GM19238 (cell line): ENCODE measurements at regions not wholly inside any gene's neighbourhood (a gene's known extent, or its start where the extent isn't known, plus 50 kb on each side); places are given as distances from the start of the nearest gene placed in this dataset.
"Not testable (repeated sequence)": the region's sequence is repeated elsewhere in the genome, so short reads cannot be mapped to it uniquely, and the experiment has no call there.

Experiments
- DNase-seq: peaks from one replicate; pipeline ENCODE4 v3.0.0; 2011; ENCODE audit warnings: low spot score; ENCODE audit not compliant: insufficient read length

DNA sequence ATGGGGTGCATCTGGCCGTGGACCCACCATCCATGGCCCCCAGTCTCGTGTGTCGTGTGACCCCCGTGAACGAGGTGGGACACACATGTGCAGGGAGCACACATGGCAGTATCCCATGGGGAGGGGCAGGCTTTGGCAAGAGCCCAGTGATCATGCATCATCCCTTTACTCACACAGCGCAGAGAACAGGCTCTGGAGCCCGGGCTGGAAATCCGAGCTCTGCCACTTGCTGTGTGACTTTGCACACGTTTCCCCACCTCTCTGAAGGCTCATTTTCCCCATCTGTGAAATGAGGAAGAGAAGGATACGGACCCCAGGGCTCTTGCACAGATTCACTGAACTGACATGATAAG is 119.9 kb downstream of the PHETA1 start:
- no peak for DNase-seq

DNA sequence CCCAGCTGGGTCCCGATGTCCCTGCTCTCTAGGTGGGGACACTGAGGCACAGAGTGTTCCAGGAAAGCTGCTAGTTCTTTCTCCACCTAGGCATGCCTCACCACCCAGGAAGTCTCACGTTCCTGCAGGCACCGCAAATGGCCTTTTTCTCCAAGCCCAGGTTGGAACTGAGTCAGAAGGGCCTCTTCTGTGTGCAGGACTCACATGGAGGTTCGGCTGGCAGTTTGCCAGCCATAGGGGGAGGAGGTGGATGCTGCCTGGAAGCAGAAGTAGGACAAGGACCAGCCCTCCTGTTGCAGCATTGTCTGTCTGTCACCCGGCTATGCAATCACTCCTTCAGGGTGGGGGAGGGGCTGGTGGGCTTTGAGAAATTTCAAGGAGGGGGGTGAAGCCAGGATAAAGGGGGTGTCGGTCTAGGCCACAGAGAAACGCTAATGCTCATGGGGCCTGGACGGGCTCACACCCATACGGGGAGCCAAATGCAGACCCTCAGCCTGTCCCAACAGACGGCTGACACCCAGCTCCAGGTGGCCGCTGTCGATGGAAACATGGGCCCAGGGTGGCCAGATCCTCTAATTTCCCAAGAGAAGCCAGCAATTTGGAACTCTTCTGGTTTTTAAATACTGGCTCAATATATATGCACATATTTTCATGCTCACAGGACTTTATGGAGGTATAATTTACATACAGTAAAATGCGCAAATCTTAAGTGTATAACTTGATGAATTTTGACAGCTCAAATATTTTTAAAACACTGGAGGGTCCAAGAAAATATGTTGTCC is 120.5 kb downstream of the PHETA1 start:
- DNase-seq, result no peak

DNA sequence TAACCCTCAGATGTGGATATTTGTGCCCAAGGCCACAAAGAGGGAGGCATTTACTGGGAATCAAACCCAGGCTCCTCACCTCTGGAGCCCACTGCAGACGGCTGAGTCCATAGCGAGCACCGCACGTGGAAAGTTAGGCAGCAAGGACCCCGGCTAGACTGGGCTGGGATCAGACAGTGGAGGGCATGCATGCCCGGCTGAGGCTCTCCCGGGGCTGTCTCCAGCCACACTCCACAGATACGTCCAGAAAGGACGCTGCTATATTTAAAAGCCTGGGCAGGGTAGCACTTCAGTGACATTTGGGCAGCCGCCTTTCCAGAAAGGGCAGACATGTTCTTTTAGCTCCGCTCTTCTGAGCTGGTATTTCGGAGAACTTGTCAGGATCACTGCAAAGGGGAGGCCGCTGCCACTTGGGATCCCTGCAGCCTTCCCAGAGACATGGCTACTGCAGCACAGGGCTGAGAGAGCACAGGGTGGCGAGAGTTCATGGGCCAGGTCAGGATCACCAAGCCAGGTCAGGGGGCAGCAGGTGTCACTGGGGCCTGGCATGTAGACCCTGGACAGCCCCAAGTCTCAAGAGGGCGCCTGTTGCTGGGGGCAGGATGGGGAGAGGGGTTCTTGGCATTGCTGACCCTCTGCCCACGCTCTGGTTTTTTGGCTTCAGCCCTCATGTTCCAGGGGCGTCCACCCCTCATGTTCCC is 121.7 kb downstream of the PHETA1 start:
- DNase-seq, result no peak

DNA sequence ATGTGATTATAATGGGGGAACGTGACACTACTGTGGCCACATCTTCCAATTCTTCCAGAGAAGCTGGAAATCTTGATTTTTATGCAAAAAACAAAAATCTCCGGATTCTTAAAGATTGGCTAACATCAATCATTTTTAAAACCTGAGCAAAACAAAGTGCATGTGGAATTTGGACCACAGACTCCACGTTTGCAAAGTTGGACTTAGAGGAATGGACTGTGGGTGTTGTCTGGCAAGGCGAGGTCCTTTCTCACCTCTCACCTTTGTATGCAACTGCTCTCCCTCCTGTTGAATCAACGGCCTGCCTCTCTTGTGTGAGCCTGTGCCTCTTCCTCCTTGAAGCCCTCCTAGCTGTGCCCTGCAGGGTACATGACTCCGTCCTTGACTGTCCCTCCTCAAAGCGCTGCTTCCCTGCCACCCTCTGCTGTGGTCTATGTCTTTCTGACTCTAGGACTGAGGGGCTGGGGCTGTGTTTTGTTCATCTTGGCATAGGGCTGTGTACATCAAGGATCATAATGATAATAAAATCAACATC is 122.4 kb downstream of the PHETA1 start:
- DNase-seq, result no peak

DNA sequence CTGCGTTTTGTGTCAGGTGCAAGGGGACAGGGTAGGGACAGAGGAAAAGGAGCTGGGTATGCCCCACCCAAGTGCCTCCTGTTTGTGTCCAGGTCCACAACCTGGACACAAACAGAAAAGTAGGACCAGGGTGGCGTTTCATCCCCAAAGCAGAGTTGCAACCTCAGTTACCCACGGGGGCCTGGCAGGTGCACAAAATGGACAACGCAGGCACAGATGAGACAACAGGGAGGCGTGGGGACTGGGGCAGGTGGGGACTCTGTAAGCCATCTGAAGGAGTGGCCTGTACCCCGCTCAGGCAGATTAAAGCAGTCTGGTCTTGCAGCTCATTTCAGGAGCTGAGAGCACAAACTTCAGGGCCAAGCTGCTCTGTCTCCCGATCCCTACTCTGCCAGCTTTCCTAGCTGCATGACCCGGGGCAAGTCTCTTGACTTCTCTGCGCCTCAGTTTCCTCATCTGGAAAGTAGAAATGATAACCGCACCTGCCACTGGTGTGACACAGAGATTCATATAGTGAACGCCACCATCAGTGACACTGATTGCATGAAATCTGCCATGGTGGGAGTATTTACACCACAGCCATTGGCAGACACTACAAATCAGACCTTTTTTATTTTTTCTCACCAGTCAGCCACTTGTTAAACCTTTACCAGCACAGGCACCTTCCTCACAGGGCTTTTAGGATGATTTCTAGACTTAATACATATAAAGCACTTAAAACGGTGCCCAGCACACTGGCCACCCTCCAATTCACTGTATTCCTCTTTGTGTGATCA is 123.0 kb downstream of the PHETA1 start:
- DNase-seq, result no peak

DNA sequence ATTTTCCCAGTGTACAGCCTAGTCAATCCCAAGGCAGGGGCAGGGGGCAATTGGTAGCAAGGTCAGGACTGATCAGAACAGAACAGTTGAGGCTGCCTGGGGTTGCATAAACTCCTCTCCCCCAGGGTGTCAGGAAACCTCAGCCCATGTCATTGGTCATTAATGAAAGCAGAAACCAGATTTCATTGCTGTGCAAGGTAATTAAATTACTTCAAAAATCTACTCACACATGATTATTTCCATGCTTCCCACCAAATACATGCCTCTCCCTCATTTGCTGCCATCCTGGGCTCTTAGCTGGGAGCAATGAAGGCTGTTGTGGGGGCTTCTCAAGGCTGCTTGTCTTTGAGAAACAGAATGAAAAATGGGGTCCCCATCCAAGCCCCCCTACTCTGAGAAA is 124.2 kb downstream of the PHETA1 start:
- DNase-seq, result no peak

DNA sequence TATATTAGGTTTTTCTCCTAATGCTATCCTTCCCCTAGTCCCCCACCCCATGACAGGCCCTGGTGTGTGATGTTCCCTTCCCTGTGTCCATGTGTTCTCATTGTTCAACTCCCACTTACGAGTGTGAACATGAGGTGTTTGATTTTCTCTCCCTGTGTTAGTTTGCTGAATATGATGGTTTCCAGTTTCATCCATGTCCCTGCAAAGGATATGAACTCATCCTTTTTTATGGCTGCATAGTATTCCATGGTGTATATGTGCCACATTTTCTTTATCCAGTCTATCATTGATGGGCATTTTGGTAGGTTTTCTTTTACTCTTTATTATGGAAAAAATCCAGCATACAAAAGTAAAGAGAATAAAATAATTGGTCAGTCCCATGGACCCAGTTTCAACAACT is 126.1 kb downstream of the PHETA1 start:
- not testable (repeated sequence) for DNase-seq

DNA sequence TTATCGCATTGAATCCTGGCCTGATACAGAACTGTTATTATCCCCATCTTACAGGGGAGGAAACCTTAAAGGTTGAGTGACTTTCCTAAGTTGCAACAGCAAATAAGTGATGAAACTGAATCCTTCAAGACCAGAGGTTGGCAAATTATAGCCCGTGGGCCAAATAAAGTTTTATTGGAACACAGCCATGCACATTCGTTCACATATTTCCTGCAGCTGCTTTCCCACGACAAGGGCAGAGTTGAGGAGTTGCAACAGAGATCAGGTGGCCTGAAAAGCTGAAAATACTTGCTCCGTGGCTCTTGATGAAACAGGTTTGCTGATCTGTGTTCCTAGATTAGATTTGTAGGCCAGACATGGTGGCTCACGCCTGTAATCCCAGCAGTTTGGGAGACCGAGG is 126.7 kb downstream of the PHETA1 start:
- no peak for DNase-seq

DNA sequence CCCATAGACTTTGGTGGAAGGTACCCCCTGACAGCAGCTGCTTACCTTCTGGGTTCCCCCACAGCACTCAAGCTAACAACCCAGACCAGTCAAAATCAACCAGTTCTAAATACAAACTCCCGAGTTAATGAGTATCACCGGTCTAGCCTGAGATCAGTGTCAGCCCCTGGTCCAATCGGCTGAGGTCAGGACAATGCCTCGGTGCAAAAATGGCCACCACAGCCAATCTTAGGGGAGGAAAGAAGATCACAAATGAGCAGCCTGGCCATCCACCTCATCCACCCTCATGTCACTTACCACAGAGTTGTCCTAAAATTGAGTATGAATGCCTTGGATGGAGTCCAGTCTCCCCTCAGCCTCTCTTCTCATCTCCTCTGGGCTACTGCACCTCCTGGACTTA is 128.5 kb downstream of the PHETA1 start:
- no peak for DNase-seq

DNA sequence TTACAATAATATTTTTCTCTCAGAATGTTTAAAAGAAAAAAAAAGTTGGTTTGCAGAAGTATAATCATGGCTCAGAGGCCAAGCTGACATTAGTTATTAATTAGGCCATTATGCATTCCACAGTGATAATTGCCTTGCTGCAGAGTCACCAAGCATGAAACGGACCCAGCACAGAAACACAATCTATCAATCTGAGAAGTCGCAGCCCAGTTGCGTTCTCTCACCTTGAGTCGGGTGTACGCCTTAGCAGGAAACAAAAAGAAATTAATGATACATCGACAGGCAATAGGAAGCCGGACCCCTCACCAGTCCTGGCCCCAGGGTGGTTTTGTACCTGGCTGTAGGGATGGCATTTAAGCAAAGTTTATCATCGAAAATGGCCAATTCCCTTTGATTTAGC is 129.7 kb downstream of the PHETA1 start:
- DNase-seq, result no peak

DNA sequence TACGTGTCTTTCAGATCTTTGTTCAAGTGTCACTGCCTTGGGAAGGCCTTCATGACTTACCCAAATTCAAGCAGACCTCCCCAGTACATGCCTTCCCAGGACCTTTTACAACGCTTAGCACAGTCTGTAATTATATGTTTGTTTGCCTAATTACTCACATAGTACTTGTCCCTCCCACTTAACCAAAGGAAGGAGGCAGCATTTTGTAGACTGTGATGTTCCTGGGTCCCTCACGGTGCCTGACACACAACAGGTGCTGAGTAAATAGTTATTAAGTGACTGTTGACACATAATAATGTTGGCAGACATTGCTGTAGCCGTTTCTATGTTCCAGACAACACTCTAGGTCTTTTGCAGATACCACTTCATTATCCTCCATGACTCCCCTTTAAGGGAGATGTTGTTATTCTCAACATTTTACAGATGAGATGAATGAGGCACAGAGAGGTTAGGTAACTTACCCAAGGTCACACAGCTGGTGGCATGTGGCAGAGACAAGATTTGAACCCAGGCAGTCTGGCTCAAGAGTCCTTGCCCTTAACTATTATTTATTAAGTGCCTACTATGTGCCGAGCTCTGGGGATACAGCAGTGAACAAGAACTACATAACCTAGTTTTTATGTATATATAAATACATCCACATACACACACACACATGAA is 130.7 kb downstream of the PHETA1 start:
- DNase-seq, result no peak

DNA sequence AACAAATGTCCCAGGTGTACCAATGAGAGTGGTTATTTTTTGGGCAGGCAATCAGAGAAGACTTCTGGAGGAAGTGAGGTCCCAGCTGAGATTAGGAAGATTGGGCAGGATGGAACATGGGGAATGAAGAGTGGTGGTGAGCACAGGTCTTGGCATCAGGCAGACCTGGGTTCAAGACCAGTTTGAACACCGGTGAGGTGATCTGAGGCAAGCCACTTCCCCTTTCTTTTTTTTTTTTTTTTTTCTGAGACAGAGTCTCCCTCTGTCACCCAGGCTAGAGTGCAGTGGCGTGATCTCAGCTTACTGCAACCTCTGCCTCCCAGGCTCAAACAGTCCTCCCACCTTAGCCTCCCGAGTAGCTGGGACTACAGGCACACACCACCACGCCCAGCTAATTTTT is 134.4 kb downstream of the PHETA1 start:
- not testable (repeated sequence) for DNase-seq

DNA sequence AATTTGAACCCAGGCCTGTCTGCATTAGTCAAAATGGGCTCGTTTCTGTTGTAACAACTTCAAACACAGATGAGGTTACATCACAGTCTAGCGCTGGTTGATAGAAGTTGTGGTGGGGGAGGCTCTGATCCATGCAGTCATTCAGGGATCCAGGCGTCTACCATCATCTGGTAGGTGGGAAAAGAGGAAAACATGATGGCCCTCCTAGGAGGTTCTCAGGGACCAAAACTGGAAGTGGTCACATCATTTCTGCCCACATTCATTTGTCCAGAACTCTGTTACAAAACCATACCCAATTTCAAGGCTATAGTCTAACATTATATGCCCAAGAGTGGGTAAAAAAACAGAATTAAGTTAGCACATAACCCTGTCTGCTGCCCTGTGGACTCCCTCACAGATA is 135.1 kb downstream of the PHETA1 start:
- DNase-seq, result no peak

DNA sequence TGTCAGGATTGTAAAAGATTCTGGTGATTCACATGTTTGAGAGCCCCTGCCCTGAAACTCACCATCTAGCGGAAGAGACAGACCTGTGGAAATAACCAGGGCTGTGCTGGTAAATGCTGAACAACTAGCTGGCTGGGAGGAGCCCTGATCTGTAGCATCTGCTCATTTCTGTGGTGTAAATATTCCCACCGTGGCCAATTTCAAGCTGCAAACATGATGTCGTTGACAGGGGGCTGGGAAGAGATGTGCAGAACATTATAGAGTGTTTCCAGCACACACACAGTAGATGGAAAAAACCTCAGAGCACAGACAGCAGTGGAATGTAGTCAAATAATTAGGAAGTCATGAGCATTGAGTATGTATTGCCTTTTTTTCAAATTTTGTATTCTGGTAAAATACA is 138.2 kb downstream of the PHETA1 start:
- DNase-seq, result no peak

DNA sequence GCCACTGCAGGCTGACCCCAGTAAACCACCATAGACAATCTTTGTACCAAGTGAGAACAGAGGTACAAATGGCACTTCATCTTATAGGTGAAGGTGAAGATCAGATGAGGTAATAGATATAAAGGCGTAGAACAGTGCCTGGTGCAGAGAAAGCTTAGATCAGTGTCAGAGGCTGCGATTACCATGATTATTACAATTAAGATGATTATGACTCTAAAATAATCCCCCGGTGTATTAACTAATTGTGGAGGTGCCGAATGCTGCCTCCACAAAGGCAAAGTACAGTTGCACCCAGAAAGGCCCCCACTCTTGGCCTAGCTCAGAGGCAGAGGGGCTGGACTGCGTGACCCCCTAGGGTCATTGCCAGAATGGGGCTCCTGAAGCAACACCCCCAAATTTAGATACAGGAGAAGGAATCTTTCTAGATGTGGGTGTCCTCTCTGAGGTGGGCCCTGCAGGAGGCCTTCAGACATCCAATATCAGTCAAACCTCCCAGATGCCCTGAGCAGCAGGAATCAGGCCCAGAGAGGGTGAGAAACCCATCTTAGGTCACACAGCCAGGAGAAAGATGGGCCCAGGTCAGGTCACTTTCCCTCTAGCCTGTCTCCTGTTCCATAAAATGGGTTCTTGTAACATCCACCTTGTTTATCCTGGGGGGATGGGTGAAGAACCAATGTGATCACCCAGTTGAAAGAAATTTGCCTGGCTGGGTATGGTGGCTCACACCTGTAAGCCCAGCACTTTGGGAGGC is 139.8 kb downstream of the PHETA1 start:
- DNase-seq, result no peak

DNA sequence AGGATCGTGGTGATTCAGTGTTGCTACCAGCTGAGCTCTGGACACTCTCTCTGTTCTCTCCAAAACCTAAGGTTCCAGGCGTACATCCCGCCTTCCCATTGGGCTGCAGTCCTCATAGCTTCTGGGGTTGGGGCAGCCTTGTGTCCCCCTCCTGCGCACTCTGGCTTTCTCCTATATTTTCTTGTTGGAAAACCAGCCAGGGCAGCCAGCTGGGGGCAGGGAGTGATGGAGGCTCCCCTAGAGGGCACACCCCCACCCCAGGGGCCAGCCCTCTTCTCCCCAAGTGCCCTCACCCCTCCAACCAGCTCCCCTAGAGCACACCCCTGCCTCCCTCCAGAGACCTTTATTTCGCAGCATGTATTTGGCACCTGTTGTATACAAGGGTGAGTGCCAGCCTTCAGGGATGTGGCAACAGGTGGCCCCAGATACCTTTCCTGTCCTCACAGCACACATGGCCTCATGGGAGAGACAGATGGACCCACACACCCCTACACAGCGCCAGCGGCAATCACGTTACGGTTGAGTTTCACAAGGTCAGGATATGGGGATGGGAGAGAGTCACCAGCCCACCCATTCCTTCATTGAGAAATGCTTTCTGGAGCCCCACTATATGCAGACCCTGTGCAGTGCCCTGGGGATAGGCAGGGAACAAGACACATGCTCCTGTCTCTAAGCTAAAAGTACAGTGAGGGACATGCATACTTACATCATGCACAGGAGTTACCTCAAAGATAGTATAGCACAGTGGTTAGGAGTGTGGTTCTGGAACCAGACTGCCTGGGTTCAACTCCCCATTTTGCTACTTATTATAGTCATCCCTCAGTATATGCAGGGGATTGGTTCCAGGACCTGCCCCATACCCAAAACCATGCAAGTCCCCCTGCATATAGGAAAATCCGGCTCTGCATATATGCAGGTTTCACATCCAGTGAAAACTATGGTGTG is 141.1 kb downstream of the PHETA1 start:
- DNase-seq, result no peak

DNA sequence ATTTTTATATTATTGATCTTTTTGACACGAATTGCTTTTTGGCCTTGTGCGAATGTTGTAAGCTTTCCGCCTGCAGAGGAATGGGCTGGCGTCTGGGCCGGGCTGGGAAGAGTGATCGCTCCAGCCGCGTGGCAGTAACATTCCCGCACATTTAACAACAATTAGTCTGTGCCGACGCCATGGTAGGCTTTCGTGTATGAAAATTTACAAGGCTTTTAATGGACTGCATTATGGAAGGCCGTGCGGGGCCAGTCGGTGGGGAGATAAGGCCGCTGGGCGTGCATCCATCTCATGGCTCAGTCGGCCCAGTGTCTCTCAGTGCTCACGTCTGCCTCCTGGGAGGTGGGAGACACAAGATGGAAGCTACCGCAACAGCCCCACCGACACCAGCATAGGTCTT is 142.2 kb downstream of the PHETA1 start:
- DNase-seq, result no peak

DNA sequence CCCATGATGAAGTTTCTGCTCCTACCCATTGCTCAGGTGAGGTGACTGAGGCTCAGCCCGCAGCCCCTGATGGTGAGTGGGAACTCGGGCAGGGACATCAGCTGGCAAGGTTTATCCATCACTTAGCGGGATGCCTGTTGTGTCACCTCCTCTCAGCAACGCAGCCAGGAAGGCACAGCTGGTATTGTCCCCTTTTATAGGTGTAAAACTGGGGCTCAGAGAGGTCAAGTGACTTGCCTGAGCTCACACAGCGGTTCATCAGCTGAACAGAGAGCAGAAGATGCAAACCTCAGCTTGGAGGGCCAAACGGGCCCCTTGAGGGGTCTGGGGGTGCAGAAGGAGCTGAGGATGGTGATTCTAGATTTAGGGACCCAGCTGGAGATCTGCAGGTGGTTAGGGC is 143.6 kb downstream of the PHETA1 start:
- DNase-seq, result no peak

DNA sequence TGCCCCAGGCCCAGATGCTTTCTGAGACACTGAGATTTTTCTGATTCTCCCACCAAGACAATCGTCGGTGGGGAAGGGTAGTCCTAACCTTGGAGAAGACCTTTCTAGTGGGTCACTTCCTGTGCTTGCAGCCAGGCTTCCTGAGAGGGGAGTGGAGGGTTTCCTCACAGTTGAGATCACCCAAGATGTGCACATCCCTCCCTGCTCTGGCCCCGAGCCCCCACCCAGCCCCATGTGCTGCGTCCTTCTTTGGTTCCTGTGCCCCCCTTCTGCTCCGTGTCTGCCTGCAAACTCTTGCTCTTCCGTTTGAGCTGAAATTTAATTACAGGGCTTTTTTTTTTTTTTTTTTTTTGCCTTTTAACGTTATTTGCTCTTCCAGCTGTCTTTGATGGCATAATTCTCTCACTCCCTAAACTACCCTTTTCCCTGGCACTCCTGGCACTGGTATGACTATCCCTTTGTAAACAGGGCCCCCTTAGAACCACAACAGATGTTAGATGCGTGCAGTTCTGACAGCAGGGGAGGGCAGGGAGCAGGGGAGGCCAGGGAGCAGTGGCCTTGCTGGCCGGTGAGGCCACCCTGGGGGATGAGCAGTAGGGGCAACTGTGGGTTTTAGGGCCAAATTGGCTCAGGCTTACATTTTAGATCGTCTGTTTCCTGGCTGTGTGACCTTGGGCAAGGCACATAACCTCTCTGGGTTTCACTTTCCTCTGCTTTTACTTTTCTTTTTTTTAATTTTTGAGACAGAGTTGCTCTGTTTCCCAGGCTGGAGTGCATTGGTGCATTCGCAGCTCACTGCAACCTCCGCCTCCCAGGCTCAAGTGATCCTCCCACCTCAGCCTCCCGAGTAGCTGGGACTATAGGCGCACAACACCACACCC is 144.5 kb downstream of the PHETA1 start:
- no peak for DNase-seq
